ENCODE measurements at regions not wholly inside any gene's neighbourhood (a gene's known extent, or its start where the extent isn't known, plus 50 kb on each side); places are given as distances from the start of the nearest gene placed in this dataset.

DNA sequence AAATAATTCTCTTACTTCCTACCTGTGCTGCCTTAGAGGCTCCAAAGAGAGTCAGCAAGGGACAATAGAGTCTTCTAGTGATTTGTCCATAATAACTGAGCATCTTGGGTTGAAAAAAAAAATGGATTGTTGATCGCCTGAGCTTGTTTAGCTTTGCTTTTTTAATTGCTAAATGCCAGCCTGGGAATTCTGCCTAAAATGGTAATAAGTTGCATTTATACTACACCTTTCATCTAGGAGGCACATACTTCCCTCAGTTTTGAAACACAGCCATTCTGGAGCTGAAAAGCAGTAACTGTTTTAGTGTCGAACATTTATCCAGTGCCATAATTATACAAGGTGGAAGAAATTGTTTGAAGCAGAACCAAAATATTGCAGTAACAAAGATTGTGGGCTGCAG lies 421.3 kb downstream of the CAAP1 start:
- TF ChIP-seq CTCF (IDR thresholded peaks at IDR 0.05; ENCODE audit: insufficient read depth, low read depth, low read length) (no peak), EZH2 (IDR thresholded peaks at IDR 0.05; ENCODE audit: insufficient read depth, low read length) (no peak)
